ENCODE measurements at regions not wholly inside any gene's neighbourhood (a gene's known extent, or its start where the extent isn't known, plus 50 kb on each side); places are given as distances from the start of the nearest gene placed in this dataset.

- no peak for DNase-seq
These were observed 1467.9 kb upstream of the ZEB2 start for GRCh38 chr2:145987793-145988192.

DNA sequence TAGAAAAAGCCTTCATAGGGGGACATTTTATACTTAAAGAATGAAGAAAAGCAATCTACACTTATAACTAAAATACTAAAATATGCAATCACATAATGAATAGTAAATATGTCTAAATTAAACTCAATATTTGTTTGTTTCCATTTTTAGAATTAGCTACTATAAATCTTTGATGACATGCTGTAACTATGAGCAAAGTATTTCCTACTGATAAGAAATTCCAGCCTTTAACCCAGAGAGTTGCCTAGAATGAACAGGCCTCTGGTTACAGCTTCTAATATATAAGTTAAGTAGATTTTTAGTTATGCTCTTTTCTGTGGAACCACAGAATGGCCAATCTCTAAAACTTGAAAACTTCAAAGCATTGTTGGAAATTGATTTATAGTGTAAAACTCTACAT is 1465.6 kb upstream of the ZEB2 start:
- no peak for DNase-seq

DNA sequence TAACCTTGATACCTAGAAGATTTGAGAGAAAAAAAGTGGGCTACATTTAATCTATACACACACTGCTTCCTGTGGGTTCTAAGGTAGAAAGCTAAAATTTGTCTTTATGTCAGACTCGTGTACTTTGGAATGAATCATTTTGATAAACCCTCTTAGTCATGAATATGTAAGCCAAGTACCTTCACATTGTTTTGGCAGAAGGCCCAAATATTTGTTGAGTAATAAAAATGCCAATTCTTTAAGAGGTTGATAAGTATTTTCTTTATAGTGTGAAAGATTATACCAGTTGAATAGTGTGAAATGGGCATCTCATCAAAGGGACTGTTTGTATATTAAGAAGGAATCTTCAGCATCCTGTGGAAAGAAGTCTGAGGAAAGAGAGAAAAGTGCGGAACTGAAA is 1464.7 kb upstream of the ZEB2 start:
- no peak for DNase-seq

- DNase-seq, result no peak
These were observed 1460.4 kb upstream of the ZEB2 start for GRCh38 chr2:145980318-145980717.

GRCh38 chr2:145975406-145975805 is 1455.5 kb upstream of the ZEB2 start:
- no peak for DNase-seq

DNA sequence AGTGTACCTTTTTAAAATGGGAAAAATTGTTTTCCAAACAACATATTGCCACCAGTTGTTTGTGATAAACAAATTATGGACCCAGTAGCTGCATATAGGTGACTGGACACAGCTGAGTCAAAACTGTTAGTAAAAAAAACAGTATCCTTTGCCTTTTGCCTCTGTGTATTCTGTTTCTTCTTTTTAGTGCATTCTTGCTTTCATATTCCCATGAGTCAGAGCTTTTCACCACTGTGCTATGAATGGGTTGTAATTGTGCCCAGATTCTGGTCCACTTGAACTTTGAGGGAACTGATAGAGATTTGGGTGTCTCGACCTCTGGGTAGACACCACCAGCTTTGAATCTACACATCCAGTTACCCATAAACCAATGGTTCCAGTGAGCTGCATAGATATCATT is 1441.9 kb upstream of the ZEB2 start:
- no peak for DNase-seq

DNA sequence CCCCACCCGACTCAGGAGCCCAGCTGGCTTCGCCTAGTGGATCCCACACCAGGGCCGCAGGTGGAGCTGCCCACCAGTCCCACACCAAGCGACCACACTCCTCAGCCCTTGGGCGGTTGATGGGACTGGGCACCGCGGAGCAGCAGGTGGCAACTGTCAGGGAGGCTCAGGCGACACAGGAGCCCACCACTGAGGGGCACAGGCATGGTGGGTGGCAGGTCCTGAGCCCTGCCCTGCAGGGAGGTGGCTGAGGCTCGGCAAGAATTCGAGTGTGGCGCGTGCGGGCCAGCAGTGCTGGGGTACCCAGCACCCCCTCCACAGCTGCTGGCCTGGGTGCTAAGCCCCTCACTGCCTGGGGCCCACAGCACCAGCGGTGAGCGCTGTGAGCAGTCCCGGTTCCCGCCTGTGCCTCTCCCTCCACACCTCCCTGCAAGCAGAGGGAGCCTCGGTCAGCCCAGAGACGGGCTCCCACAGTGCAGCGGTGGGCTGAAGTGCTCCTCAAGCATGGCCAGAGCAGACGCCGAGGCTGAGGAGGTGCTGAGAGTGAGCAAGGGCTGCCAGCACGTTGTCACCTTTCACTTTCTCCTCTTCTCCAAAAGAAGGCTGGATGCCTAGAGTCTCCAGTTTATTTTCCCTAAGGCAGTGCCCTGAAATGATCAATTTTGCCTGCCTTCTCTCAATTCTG is 1440.7 kb upstream of the ZEB2 start:
- DNase-seq, result no peak

GRCh38 chr2:145958611-145959010 is 1438.7 kb upstream of the ZEB2 start:
- no peak for DNase-seq

GRCh38 chr2:145957929-145958328 is 1438.0 kb upstream of the ZEB2 start:
- no peak for DNase-seq

- DNase-seq, result no peak
These were observed 1420.0 kb upstream of the ZEB2 start for GRCh38 chr2:145939949-145940348.

GRCh38 chr2:145935016-145935415 is 1415.1 kb upstream of the ZEB2 start:
- no peak for DNase-seq

DNA sequence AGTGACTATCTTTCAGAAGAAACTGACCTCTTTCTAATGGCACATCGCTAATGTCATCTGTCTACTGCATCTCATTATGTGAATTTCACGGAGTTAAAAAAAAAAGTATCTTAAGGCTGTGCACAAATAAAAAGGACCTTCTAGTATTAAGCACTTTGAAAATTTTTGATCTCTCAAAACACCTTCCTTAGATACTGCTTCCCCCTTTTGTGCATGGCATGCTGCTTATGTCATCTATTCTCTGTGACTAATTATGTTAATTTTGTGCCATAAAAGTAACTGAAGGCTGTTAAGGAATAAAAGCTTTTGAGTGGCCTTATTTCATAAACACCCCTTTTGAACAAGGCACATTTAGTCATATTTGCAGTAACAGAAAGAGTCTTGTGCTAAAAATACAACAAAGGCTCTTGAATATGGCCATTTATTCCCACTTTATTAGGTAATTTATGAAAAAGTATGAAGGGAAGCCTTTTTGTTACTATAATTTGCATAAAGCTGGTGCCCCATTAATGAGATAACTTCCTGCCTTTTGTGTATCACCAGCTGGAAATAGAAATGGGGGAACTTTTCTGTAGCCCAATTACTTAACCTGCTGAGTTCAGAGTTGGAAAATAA is 1412.0 kb upstream of the ZEB2 start:
- DNase-seq, result no peak

- DNase-seq, result no peak
These were observed 1410.4 kb upstream of the ZEB2 start for GRCh38 chr2:145930318-145930717.

- DNase-seq, result no peak
These were observed 1407.4 kb upstream of the ZEB2 start for GRCh38 chr2:145927131-145927950.

GRCh38 chr2:145925591-145925990 is 1405.7 kb upstream of the ZEB2 start:
- no peak for DNase-seq

GRCh38 chr2:145919477-145919876 is 1399.6 kb upstream of the ZEB2 start:
- no peak for DNase-seq

DNA sequence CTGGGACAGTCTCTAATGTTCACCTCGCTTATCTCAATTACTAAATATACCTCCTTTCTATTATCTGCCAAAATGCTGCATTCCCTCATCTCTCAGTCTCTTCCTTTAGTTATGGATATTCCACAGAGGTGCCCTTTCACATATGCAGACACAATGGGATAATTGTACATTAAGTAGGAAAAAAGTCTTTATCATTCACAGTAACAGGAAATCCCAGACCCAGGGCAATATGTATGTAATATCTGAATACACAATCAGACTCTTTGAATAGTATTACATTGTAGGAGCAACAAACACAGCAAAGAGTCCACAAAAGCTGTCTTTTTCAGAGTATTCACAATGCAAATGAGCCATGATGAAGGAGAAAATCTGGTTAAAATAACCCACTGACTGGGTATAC is 1399.0 kb upstream of the ZEB2 start:
- DNase-seq, result no peak

GRCh38 chr2:145916799-145917198 is 1396.9 kb upstream of the ZEB2 start:
- no peak for DNase-seq

DNA sequence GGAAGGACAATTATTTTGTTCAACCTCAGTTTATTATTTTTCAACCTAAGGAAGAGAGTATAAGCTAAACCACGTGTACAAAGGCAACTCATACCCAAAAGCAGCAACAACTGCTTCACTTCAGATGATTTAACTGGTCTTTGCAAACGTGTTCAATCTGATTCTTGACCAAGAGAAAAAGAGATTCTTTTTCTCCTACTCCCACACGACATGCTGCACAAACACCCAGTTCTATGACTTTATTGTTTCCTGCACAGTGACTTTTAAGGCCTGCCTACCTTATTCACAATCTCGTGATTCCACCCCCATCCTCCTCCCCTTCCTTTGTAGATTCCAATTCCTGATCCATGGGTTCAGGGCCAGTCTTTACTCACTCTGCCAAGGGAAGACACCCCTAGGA is 1394.8 kb upstream of the ZEB2 start:
- no peak for DNase-seq

DNA sequence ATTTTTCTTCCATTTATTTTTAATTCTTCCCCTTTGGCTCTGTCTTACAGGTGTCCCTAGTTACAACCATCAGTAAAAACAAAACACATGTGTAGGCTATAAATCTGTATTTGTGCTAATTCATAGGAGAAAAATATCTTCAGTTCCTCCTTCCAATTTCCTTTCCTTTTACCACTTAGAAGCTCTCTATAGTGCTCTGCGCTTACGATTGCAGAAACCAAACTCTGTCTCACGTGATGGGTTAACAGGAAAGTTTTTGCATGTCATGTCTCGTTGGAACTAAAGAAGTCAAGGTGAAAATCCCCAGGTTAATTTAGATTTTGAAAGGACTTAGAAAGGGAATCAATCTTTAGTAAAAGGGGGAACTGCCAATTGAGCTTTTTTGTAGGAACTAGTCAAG is 1390.5 kb upstream of the ZEB2 start:
- DNase-seq, result no peak

DNA sequence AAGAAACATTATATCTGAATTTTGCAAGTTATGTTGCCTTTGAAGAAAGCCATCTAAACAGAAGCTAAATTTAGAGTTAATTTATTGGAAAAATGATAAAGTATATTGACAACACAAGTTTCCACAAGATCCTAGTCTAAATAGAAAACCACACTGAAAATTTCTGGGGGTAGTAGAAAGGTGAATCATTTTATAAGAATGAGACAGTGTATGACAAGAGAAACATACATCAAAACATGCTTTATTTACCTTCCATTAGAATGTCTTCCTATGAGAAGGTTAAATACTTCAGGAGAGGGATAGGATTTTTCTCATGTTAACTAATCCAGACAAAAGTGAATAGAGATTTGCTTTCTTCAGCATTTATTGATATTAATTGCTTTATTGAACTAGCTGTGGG is 1389.8 kb upstream of the ZEB2 start:
- DNase-seq, result no peak

- DNase-seq, result no peak
These were observed 1389.3 kb upstream of the ZEB2 start for GRCh38 chr2:145909175-145909755.

- DNase-seq, result no peak
These were observed 1386.4 kb upstream of the ZEB2 start for GRCh38 chr2:145906354-145906753.
